ENCODE measurements at regions not wholly inside any gene's neighbourhood (a gene's known extent, or its start where the extent isn't known, plus 50 kb on each side); places are given as distances from the start of the nearest gene placed in this dataset.

GRCh38 chr18:78830826-78831225, 148.8 kb upstream of the SALL3 start:
- in situ Hi-C loops (cut with HindIII; ENCODE audit: low sequenced_read_pairs) = no loop called here
- no peak for DNase-seq (ENCODE audit: low read depth)
- TF ChIP-seq CTCF (IDR thresholded peaks at IDR 0.05; ENCODE audit: low read depth, low read length, missing control alignments) = no peak
- H3K4me3 ChIP-seq (ENCODE audit: low read depth, low read length) = no peak overlapping the region

- in situ Hi-C loops (cut with HindIII; ENCODE audit: low sequenced_read_pairs) = no loop called here
- TF ChIP-seq CTCF (IDR thresholded peaks at IDR 0.05; ENCODE audit: low read depth, low read length, missing control alignments) = no peak
- no peak overlapping the region for H3K4me3 ChIP-seq (ENCODE audit: low read depth, low read length)
- no peak for DNase-seq (ENCODE audit: low read depth)
Observed at GRCh38 chr18:78831603-78832002, 148.0 kb upstream of the SALL3 start.

- TF ChIP-seq CTCF (IDR thresholded peaks at IDR 0.05; ENCODE audit: low read depth, low read length, missing control alignments) = no peak
- in situ Hi-C loops (cut with HindIII; ENCODE audit: low sequenced_read_pairs) = no loop called here
- DNase-seq (ENCODE audit: low read depth) = no peak
- no peak overlapping the region for H3K4me3 ChIP-seq (ENCODE audit: low read depth, low read length)
Observed at GRCh38 chr18:78833833-78834232, 145.8 kb upstream of the SALL3 start.

GRCh38 chr18:78836838-78837237, 142.8 kb upstream of the SALL3 start:
- DNase-seq (ENCODE audit: low read depth) = no peak
- H3K4me3 ChIP-seq (ENCODE audit: low read depth, low read length) = no peak overlapping the region
- no peak for TF ChIP-seq CTCF (IDR thresholded peaks at IDR 0.05; ENCODE audit: low read depth, low read length, missing control alignments)
- in situ Hi-C loops (cut with HindIII; ENCODE audit: low sequenced_read_pairs) = no loop called here

GRCh38 chr18:78837754-78838153, 141.9 kb upstream of the SALL3 start:
- DNase-seq (ENCODE audit: low read depth) = no peak
- TF ChIP-seq CTCF (IDR thresholded peaks at IDR 0.05; ENCODE audit: low read depth, low read length, missing control alignments) = no peak
- H3K4me3 ChIP-seq (ENCODE audit: low read depth, low read length) = no peak overlapping the region
- in situ Hi-C loops (cut with HindIII; ENCODE audit: low sequenced_read_pairs) = no loop called here

GRCh38 chr18:78838183-78838582, 141.4 kb upstream of the SALL3 start:
- no peak for DNase-seq (ENCODE audit: low read depth)
- in situ Hi-C loops (cut with HindIII; ENCODE audit: low sequenced_read_pairs) = no loop called here
- H3K4me3 ChIP-seq (ENCODE audit: low read depth, low read length) = no peak overlapping the region
- no peak for TF ChIP-seq CTCF (IDR thresholded peaks at IDR 0.05; ENCODE audit: low read depth, low read length, missing control alignments)

GRCh38 chr18:78849046-78849445, 130.6 kb upstream of the SALL3 start:
- in situ Hi-C loops (cut with HindIII; ENCODE audit: low sequenced_read_pairs) = no loop called here
- no peak for DNase-seq (ENCODE audit: low read depth)
- TF ChIP-seq CTCF (IDR thresholded peaks at IDR 0.05; ENCODE audit: low read depth, low read length, missing control alignments) = no peak
- no peak overlapping the region for H3K4me3 ChIP-seq (ENCODE audit: low read depth, low read length)

All from astrocyte of the cerebellum (primary cell).